ENCODE measurements at regions not wholly inside any gene's neighbourhood (a gene's known extent, or its start where the extent isn't known, plus 50 kb on each side); places are given as distances from the start of the nearest gene placed in this dataset.

- no peak for TF ChIP-seq CTCF (IDR thresholded peaks at IDR 0.05; ENCODE audit: borderline replicate concordance, extremely low read depth, low read length, poor library complexity, severe bottlenecking)
- TF ChIP-seq EZH2 (IDR thresholded peaks at IDR 0.05; ENCODE audit: borderline replicate concordance, low read depth, low read length, severe bottlenecking), result no peak
Observed at GRCh38 chr5:99651298-99651697, 722.5 kb upstream of the CHD1 start.
